NCI-H2107 treated with DMSO at 0.1 percent for 48 hours (cell line): ENCODE measurements at regions not wholly inside any gene's neighbourhood (a gene's known extent, or its start where the extent isn't known, plus 50 kb on each side); places are given as distances from the start of the nearest gene placed in this dataset.
"Not testable (repeated sequence)": the region's sequence is repeated elsewhere in the genome, so short reads cannot be mapped to it uniquely, and the experiment has no call there.

Experiments
- DNase-seq: peaks from one replicate; lab custom pipeline; 2025; ENCODE audit not compliant: unreplicated experiment; lab: John Stamatoyannopoulos, UW

GRCh38 chr3:107465064-107465631 lies 57.6 kb upstream of the BBX start:
- DNase-seq = no peak

GRCh38 chr3:107468782-107469181 lies 54.0 kb upstream of the BBX start:
- no peak for DNase-seq

GRCh38 chr3:107470496-107470895 lies 52.3 kb upstream of the BBX start:
- not testable (repeated sequence) for DNase-seq
